K562 (cell line): ENCODE measurements at regions not wholly inside any gene's neighbourhood (a gene's known extent, or its start where the extent isn't known, plus 50 kb on each side); places are given as distances from the start of the nearest gene placed in this dataset.

ENCODE experiments used
- CTCF ChIP-seq, 3 experiments: IDR thresholded peaks in 2 of 3; conservative IDR thresholded peaks in 1 of 3; 2 replicates each; pipeline ENCODE4 v1.5.1; 2011 to 2012; ENCODE audit warnings: low read length in 3 of 3, mild to moderate bottlenecking in 3 of 3, control low read depth in 2 of 3, improper control_type of control experiment in 1 of 3, inconsistent platforms in 1 of 3, low read depth in 1 of 3, mixed read lengths in 1 of 3, moderate library complexity in 1 of 3; ENCODE audit not compliant: insufficient read depth in 2 of 3
- EGR1 ChIP-seq: fragments of 450-650 bp; conservative IDR thresholded peaks from 2 replicates; pipeline ENCODE4 v1.6.1; 2017; ENCODE audit warnings: mild to moderate bottlenecking
- POLR2A ChIP-seq: fragments of 450-650 bp; conservative IDR thresholded peaks from 2 replicates; pipeline ENCODE4 v1.6.1; 2016
- TAF9B ChIP-seq: fragments of 450-650 bp; IDR thresholded peaks from 2 replicates; pipeline ENCODE4 v1.6.1; 2018; ENCODE audit warnings: mild to moderate bottlenecking; ENCODE audit not compliant: partially characterized antibody
- TARDBP ChIP-seq: fragments of 450-650 bp; IDR thresholded peaks from 2 replicates; pipeline ENCODE4 v1.6.1; 2016
- ZBTB34 ChIP-seq: fragments of 250-450 bp; sonication (Bioruptor Pico); IDR thresholded peaks from 2 replicates; pipeline ENCODE4 v1.8.0; 2021; ENCODE audit warnings: mild to moderate bottlenecking, moderate library complexity
- ZFP91 ChIP-seq: sonication (generic); formaldehyde crosslinking; IDR thresholded peaks from 2 replicates; pipeline ENCODE4 v1.8.0; 2022; ENCODE audit warnings: mild to moderate bottlenecking, missing genetic modification reagents
- TF ChIP-seq, protein P1 (sequence below), 2 experiments: fragments of 450-650 bp; formaldehyde crosslinking in 1 of 2; IDR thresholded peaks; 2 replicates each; pipeline versions ENCODE4 v1.4.0 to v1.6.1; 2014 to 2020; ENCODE audit warnings: mild to moderate bottlenecking in 2 of 2, borderline replicate concordance in 1 of 2, low read depth in 1 of 2
- TF ChIP-seq, protein P2 (sequence below), 2 experiments: IDR thresholded peaks; 2 replicates each; pipeline ENCODE4 v1.6.1; 2011; ENCODE audit warnings: borderline replicate concordance in 1 of 2, control low read depth in 1 of 2, low read depth in 1 of 2, low read length in 1 of 2, mild to moderate bottlenecking in 1 of 2, mixed read lengths in 1 of 2, moderate library complexity in 1 of 2; ENCODE audit not compliant: insufficient read depth in 1 of 2, insufficient read length in 1 of 2, poor library complexity in 1 of 2, severe bottlenecking in 1 of 2; ENCODE audit errors: extremely low read depth in 1 of 2
- TF ChIP-seq, protein P3 (sequence below): fragments of 250-450 bp; sonication (Bioruptor Pico); IDR thresholded peaks from 2 replicates; pipeline ENCODE4 v1.5.0; 2021

DNA sequence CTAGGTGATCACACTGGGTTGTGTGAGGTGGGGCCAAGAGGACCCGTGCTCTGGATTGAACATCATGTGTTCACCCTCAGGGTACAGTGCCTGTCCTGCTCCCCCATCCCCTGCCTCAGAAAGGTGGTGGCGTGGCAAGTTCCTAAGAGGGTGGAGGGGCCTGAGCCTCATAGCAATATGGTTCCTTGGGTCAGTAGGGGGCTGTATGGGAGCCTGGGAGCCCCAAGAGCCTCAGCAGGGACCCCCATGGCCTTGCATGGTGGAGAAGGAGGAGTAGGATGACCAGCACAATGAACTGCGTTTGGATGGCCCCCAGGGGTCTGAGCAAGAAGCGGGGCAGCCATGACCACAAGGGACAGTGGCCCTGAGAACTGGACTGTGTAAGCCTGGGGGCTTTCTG lies 89.6 kb upstream of the SHB start:
- no peak for TF ChIP-seq ZBTB34 (CRISPR knock-in tag)
- TF ChIP-seq EGR1, result no peak
- no peak for TF ChIP-seq ZFP91 (CRISPR knock-in tag)
- no peak for TF ChIP-seq TARDBP
- TF ChIP-seq, protein P1, sequence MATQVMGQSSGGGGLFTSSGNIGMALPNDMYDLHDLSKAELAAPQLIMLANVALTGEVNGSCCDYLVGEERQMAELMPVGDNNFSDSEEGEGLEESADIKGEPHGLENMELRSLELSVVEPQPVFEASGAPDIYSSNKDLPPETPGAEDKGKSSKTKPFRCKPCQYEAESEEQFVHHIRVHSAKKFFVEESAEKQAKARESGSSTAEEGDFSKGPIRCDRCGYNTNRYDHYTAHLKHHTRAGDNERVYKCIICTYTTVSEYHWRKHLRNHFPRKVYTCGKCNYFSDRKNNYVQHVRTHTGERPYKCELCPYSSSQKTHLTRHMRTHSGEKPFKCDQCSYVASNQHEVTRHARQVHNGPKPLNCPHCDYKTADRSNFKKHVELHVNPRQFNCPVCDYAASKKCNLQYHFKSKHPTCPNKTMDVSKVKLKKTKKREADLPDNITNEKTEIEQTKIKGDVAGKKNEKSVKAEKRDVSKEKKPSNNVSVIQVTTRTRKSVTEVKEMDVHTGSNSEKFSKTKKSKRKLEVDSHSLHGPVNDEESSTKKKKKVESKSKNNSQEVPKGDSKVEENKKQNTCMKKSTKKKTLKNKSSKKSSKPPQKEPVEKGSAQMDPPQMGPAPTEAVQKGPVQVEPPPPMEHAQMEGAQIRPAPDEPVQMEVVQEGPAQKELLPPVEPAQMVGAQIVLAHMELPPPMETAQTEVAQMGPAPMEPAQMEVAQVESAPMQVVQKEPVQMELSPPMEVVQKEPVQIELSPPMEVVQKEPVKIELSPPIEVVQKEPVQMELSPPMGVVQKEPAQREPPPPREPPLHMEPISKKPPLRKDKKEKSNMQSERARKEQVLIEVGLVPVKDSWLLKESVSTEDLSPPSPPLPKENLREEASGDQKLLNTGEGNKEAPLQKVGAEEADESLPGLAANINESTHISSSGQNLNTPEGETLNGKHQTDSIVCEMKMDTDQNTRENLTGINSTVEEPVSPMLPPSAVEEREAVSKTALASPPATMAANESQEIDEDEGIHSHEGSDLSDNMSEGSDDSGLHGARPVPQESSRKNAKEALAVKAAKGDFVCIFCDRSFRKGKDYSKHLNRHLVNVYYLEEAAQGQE (IDR thresholded peaks at IDR 0.05; ENCODE audit: borderline replicate concordance), result no peak
- TF ChIP-seq, protein P1 (CRISPR knock-in tag; IDR thresholded peaks at IDR 0.05; ENCODE audit: low read depth), result no peak
- TF ChIP-seq, protein P2, sequence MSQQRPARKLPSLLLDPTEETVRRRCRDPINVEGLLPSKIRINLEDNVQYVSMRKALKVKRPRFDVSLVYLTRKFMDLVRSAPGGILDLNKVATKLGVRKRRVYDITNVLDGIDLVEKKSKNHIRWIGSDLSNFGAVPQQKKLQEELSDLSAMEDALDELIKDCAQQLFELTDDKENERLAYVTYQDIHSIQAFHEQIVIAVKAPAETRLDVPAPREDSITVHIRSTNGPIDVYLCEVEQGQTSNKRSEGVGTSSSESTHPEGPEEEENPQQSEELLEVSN (IDR thresholded peaks at IDR 0.05; ENCODE audit: borderline replicate concordance in 1 of 2, extremely low read depth in 1 of 2, insufficient read depth in 1 of 2, insufficient read length in 1 of 2, low read depth in 1 of 2, low read length in 1 of 2, poor library complexity in 1 of 2, severe bottlenecking in 1 of 2), result no peak
- TF ChIP-seq TAF9B, result no peak
- TF ChIP-seq CTCF (IDR thresholded peaks at IDR 0.05 in 2 of 3, conservative IDR thresholded peaks at IDR 0.05 in 1 of 3; ENCODE audit: insufficient read depth in 2 of 3, low read depth in 1 of 3, low read length in 3 of 3), result no peak
- TF ChIP-seq POLR2A, result no peak
- TF ChIP-seq, protein P3, sequence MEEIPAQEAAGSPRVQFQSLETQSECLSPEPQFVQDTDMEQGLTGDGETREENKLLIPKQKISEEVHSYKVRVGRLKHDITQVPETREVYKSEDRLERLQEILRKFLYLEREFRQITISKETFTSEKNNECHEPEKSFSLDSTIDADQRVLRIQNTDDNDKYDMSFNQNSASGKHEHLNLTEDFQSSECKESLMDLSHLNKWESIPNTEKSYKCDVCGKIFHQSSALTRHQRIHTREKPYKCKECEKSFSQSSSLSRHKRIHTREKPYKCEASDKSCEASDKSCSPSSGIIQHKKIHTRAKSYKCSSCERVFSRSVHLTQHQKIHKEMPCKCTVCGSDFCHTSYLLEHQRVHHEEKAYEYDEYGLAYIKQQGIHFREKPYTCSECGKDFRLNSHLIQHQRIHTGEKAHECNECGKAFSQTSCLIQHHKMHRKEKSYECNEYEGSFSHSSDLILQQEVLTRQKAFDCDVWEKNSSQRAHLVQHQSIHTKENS, result no peak
